ENCODE measurements at regions not wholly inside any gene's neighbourhood (a gene's known extent, or its start where the extent isn't known, plus 50 kb on each side); places are given as distances from the start of the nearest gene placed in this dataset.

- TF ChIP-seq POLR2A (IDR thresholded peaks at IDR 0.05; ENCODE audit: low read depth) (no peak), POLR2AphosphoS5 (IDR thresholded peaks at IDR 0.05) (no peak), EP300 (IDR thresholded peaks at IDR 0.05) (no peak)
Observed at GRCh38 chr5:71816307-71816706, 97.2 kb downstream of the CARTPT start.

Data from esophagus muscularis mucosa (tissue), 3 donors.